DOHH2 (cell line): ENCODE measurements at regions not wholly inside any gene's neighbourhood (a gene's known extent, or its start where the extent isn't known, plus 50 kb on each side); places are given as distances from the start of the nearest gene placed in this dataset.

Source experiments
- CTCF ChIP-seq: fragments of 200-600 bp; sonication (generic); IDR thresholded peaks from one replicate; pipeline ENCODE4 v1.5.1; 2014; ENCODE audit warnings: antibody characterized with exemption, mild to moderate bottlenecking, low read depth, low read length; ENCODE audit not compliant: poor library complexity, severe bottlenecking
- EZH2phosphoT487 ChIP-seq: fragments of 200-600 bp; sonication (generic); IDR thresholded peaks from 2 replicates; pipeline ENCODE4 v1.6.1; 2017; ENCODE audit warnings: borderline replicate concordance, mild to moderate bottlenecking, antibody characterized with exemption, low read length, moderate library complexity, mixed read lengths

DNA sequence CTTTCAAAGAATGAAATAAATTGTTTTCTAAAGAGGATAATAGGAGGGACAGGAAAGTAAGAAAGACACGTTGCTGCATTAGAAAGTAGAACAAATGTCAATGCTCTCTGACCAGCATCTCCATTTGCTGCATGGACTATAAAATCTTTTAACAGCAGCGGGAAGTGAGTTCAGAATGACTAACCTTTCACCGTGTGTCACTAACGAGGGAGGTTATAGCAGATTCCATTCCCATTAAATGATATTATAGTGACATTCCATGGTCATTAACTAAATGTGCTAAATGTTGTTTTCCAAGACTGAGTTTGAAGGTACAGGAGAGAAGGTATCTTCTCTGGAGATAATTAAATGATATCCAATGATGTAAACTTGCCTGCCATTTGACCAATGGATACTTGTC lies 127.1 kb upstream of the HS3ST3A1 start:
- no peak for TF ChIP-seq CTCF
- TF ChIP-seq EZH2phosphoT487: no peak
